GM19452 (cell line): ENCODE measurements at regions not wholly inside any gene's neighbourhood (a gene's known extent, or its start where the extent isn't known, plus 50 kb on each side); places are given as distances from the start of the nearest gene placed in this dataset.

Source experiments
- ATAC-seq: cut with Tn5 transposase; IDR thresholded peaks from one replicate; pipeline ENCODE4 v1.9.1; 2021; ENCODE audit not compliant: unreplicated experiment

GRCh38 chr22:49154433-49154832 lies 673.2 kb downstream of the BRD1 start:
- ATAC-seq, result no peak

DNA sequence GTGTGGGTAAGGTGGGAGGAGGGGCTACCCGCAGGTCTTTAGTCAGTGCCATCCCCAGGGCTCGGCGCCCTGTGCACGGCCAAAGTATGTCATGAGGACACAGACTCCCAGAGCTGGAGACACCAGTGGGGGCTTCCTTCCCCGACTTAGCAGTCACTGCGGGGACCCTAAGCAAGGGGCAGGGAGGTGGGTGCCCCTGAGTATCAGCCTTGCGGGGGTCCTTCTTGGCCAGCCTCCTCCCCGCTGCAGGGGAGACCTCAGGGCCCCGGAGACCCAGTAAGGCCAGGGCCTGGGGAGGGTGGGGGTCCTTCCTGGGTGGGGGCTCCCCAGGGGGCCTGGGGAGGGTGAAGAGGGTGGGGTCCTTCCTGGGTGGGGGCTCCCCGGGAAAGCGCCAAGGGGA lies 673.8 kb downstream of the BRD1 start:
- no peak for ATAC-seq

DNA sequence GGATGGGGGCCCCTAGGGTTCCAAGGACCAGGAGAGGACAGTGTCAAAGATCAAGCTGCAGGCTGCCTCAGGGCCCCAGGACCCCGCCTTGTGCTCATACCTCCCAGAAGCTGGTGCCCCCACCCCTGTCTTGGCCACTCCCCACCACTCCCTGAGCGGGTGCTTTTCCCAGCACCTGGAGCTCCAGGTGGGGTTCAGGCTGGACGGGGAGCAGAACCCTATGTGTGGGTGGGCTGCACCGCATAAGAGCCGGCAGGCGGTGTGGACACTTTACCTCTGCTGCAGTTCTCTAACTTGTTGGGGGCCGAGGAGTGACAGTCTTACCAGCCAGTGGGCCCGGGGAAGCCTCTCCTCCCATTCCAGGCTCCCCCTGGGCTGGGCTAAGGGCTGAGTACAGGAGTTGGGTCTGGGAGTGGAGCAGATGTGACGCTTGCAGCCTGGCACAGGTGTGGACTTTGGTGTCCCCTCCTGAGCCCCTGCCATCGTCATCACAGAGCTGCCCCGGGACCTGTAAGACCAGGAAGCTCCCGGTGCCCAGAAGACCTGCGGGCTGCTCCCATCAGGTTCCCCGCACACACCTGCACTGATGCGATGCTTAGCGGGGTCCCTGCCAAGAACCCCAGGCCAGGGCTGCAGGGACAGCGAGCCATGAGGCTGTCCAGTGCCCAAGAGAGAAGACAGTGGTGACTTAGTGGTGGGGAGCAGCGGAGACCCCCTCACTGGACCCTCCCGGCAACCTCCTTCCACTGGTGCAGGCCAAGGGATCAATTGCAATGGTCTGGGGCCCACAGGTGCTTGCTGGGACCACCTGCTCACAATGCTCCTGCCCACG lies 674.5 kb downstream of the BRD1 start:
- no peak for ATAC-seq

DNA sequence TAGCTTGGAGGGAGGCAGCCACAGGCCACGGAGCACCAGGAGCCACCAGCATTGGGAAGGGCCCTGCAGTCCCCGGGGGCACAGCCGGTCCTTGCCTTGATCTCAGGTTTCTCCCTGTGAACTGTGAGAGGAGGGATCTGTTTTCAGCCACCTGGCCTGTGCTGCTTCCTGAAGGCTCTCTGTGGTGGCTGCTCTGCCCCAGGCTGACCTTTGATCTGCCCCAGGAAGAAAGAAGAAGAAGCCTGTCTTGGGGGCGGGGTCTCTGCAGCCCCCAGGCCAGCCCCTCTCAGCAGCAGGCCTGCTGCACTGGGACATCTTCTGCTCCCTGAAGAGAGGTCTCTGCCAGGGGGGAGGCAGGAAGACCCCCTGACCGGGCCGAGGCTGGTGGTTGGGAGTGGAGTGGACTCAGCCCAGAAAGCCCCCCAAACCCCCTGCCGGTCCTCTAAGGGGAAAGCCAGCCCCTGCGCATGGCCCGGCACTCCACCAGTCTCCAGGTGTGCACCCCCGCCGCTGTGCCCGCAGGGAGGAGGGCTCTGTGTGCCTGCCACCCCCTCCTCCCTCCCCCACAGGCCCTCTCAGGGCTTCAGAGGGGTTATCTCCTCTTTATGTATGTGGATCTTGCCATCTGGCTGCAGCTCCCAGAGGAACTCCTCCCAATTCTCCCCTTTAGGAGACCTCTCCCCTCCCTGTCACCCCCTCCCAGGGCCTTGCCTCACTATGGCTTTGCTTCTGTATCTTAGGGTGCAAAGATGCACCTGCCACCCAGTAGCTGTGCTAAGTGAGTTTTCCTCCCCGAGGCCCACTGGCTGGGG lies 675.3 kb downstream of the BRD1 start:
- ATAC-seq, result no peak

DNA sequence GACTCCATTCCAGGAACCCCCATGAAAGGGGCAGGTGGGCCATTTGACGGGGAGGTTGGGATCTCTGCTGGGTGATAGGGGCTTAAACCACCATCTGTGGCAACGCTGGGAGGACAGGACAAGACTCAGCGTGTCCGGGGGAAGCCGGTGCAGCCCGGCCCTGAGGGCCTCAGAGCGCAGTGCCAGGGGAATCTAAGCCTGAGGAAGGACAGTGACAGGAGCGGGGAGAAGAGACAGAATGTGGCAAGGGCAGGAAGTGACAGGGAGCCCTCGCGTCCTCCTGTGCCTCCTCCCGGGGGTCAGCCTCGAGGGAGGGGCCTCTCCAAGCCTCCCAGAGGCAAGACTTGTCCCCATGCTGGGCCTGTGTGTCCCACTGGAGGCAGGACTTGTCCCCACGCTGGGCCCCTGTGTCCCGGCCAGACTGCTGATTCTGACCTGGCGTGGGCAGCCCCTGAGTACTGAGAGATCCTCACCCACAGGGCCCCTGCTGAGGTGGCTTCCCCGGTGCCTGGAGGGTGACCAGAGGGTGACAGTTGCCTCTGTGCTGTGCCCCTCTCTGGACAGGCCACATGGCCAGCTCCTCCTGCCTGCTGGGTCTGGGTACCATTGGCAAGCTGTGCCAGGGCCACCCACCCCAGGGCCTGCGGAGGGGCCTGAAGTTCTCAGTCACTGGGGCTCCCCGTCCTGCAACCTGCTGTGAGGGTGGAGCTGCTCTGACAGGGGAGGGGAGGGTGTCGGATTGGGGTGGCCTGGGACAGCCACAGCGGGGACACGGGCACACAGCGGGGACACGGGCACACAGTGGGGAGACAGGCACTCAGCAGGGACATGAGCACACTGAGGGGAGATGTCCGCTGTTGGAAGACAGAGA lies 676.2 kb downstream of the BRD1 start:
- ATAC-seq, result no peak

DNA sequence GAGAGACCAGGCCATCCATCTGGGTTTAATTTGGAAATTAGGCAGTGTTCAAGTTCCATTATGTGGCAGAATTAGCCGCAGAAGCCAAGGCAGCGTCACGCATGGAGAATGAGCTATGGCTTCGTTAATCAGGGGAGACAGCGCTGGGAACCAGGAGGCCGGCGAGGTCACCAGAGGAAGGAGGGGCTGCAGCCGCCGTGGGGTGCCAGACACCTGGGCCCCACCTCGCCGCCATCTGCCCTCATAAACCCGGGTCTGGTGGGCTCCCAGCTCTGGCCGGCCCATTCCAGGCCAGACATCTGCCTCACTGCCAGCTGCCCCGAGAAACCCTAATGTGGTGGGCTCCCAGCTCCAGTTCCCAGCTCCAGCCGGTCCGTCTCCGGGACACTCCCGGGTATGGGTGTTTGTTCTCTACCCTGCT lies 676.9 kb downstream of the BRD1 start:
- no peak for ATAC-seq

- ATAC-seq, result no peak
Measured at GRCh38 chr22:49149721-49150608, 677.7 kb downstream of the BRD1 start.

GRCh38 chr22:49148895-49149418 lies 678.7 kb downstream of the BRD1 start:
- no peak for ATAC-seq

DNA sequence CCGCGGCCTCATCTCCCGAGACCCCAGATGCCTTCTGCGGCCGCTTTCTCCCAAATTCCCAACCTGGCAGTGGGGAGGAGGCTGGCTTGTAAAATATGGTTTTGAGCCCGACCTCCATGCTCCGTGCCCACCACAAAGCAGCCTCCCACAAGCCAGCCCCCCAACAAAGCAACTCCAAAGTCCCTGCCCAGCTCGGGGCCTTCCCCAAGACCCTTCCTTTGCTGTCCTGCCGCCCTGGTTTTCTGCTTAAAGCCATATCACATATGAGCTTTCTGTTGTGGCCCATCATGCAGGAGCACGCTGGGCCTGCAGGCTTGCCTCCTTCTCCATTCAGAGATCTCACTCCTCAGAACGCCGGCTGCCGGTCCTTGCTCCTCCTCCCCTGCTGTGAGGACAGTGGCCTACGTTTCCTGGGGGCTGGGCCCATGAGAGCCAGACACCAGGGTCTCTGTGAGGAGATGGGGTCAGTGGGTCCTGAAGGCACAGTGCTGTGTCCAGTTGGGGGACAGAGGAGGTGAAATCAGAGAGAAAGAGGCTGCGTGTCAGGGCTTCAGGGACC lies 680.0 kb downstream of the BRD1 start:
- ATAC-seq, result no peak

- ATAC-seq, result no peak
Measured at GRCh38 chr22:49147171-49147570, 680.5 kb downstream of the BRD1 start.

DNA sequence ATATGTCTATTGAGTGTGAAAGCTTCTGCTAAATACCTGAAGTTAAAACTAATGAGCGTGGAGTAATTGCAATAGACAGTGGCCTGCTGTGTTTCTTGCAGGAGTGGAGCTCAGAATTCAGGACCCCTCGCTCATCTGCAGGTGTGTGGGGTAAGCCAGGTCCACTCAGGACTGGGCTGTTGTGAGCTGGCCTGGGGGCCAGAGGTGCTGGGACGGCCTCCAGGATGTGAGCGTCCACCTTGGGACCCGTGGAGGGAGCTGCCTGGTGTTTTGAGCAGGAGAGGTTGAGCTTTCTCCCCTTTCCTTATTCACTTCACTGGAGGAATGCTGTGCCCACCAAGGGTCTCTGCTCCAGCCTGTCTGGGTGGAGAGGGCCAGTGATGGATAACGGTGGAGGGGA lies 681.2 kb downstream of the BRD1 start:
- ATAC-seq, result no peak

DNA sequence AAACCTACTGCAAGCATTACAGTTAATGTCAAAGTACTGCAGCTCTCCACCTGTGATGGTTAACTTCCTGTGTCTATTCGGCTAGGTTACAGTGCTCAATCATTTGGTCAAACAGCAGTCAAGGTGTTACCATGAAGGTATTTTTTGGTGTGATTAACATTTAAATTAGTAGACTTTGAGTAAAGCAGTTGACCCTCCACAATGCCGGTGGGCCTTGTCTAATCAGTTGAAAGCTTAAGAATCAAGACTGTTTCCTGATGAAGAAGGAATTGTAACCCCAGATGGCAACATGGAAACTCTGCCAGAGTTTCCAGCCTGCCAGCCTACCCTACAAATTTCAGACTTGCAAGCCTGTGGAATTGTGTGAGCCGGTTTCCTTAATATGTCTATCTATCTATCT lies 683.9 kb downstream of the BRD1 start:
- ATAC-seq, result no peak

DNA sequence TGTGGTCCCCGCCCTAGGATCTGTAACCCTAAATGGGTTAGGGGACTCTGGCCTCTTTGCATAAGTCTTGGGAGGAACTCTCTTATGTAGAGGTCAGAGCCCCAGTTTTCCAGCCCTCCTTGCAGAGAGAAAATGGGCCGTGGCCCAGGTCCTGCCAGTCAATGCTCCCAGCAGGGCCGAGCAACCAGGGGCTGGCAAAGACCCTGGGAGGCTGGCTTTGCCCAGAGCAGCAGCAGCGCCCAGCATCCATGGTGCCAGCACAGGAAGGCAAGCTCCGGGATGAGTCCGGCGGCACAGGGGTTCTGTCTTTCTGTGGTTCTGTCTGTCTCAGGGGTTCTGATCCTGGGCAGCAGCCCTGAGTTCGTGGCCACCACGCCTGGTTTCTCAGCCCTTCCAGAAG lies 684.8 kb downstream of the BRD1 start:
- ATAC-seq, result no peak

GRCh38 chr22:49142296-49142695 lies 685.4 kb downstream of the BRD1 start:
- no peak for ATAC-seq

DNA sequence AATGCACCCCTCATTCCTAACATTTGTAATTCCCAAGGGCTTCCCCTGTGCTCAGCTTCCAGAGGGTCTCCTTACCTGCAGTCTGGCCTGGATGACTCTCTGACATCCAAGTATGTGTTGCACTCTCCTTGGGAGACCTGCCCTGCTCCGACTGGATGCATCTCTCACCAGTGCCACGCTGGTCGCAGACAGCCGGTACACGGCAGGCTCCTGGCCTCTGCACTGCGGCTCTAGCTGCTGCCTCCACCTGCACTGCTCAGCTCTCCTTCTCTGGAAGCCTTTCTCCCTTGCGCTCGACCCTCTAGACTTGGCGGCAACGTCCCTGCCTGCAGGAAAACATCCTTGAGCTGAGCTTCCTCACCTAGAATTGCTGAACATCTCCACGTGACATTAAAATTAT lies 685.9 kb downstream of the BRD1 start:
- no peak for ATAC-seq

GRCh38 chr22:49140911-49141665 lies 686.6 kb downstream of the BRD1 start:
- ATAC-seq, result no peak

DNA sequence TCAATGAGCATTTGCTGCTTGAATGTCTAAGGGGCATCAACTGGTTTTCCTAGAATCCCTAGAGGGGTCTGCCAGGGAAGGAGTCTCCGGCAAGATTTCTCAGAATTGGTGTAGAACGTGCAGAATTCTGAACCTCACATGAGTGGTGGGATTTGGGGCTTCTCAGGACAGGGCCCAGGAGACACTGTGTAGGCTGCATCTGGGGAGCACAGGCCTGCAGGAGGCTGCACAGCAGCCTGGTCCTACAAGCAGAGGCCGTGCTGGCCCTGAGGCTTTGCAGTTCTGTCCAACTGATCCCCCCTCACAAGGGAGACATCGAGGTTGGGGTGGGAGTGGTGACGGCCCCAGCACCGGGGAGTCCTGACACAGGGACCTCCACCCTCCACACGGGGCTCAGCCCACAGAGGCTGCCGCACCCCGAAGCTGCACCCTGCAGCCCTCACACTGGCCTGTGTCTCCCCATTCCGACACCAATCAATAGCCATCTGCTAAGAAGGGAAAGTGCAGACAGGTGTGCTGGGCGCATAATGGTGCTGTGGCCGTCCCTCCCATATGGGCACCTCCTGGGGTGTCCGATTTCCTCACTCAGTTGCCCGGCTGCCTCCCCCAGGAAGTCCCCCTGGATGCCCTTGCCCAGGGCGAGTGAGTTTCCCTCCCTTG lies 688.1 kb downstream of the BRD1 start:
- ATAC-seq, result no peak

GRCh38 chr22:49138250-49138790 lies 689.4 kb downstream of the BRD1 start:
- ATAC-seq, result no peak
